HG03565 (cell line): ENCODE measurements at regions not wholly inside any gene's neighbourhood (a gene's known extent, or its start where the extent isn't known, plus 50 kb on each side); places are given as distances from the start of the nearest gene placed in this dataset.

Source experiments
- ATAC-seq: cut with Tn5 transposase; IDR thresholded peaks from one replicate; pipeline ENCODE4 v1.9.1; 2021; ENCODE audit warnings: mild to moderate bottlenecking, moderate library complexity; ENCODE audit not compliant: unreplicated experiment

DNA sequence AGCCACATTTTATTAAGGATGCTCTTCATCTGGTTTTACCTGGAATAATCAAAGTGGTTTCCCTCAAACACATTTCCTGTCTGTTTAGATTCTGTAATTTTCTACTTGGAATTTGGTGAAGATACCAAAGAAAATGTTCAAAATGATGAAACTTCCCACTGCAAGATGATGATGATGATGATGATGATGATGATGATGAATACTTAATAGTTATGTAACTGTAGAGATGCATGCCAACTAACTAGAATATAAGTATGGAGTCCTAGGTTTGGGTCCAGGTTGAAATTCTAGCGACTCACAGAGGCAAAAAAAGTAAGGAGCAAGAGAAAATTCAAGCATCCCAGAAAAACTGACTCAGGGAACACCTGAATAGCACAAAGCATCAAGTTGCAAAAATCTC lies 104.0 kb upstream of the KIAA1217 start:
- ATAC-seq = no peak

- no peak for ATAC-seq
Observed at GRCh38 chr10:24113901-24114300, 95.0 kb upstream of the KIAA1217 start.

DNA sequence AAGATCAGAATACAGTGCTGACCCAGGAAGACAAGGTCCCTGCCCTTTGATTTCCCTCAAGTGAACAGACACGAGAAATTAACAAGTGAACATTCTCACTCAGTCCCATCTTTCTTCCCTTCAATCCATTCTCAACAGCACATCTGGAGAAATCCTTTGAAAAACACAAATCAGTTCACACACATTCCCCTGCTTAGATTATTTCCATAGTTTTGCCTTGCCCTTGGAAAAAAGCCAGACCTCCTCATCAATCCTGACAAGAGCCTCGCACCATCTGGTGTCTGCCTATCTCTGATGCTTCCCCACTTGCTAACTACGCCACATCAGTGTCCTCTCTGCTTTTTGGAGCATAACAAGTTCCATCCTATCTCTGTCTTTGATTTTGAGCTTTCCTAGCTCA lies 94.4 kb upstream of the KIAA1217 start:
- no peak for ATAC-seq

DNA sequence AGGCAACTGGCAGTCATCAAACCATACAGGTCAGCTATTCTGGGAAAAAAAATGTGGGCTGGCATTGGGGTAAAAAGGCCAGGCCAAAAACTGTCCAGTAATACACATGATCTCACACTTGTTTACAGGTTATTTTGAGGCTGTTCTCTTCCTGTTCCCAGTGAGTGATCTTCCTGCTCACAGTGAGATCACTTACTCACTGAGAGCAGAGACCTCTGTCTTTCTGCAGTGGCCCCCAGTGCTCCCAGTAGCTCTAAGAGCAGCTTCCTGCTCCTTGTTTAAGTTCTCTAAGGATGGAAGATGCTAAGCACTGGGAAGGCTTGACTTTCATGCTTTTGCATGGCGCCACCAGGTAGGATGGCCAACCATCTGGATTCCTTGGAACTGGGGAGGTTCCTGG lies 93.5 kb upstream of the KIAA1217 start:
- no peak for ATAC-seq

DNA sequence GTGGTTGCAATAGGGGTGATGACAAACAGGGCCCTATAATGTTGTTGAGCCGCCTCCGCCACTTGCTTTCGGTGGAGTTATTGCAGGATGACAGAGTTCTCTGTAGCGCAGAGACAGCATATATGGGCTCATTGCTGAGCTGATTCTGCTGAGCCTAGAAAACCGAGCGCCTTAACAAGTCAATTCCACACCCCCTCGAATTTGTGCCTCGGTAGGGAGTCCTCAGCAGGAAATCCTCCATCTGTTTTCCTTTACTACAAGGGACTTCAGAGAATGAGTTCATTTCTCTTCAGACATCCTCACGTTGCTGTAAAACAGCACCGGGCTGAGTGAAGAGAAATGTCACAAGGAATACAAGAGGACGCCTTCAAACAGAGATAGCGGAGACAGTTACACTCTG lies 90.7 kb upstream of the KIAA1217 start:
- no peak for ATAC-seq

DNA sequence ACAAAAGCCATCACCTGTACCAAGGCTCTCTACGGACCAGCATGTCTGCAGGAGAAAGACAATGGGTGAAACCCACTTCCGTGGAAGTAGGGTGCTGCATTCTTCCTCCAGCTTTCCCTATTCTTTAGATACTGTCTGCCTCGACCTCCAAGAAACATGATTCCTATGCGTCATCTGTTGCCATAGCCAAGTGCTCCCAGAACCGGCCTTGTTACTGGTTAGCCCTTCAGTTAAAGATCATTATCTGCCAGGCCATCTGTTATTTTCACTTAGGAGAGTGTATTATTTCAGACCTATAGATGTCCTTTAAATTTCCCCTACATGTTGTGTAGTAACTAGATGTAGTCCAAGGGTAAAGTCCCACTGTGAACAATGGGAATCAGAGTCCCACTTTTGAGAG lies 89.0 kb upstream of the KIAA1217 start:
- ATAC-seq = no peak

DNA sequence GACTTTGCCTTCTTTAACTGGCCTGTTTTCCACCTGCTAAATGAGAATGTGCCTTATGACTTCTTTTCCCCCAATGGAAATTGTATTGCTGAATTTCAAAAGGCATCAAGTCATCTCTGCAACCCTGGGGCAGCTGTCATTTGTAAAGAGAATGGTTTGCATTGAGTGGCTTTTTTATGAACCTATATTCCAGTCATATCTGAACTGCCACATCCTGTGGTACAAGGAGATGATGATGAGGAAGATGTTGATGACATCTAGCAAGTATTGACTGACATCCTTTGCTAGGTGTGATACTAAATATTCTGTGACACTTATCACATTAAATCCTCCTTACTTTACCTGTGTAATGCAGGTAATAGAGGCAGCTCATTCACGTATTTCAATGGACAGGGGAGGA lies 88.3 kb upstream of the KIAA1217 start:
- no peak for ATAC-seq

DNA sequence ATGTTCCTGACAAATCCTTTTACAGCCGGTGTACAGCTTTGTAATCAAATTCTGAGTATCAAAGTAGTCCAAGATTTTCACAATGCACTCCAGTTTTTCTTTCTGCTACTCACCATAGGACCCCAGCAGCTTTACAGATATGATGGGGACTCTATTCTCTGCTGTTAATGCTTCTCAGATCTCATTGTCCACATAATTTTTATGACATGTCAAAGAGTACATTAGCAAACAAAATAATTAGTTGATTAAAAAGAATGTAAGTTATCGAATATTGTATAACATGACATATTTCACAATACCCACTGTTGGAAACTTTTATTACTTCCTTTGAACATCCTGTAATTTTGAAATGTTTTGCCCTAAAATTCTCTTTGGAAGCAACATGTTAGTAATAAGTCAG lies 81.4 kb upstream of the KIAA1217 start:
- ATAC-seq = no peak

GRCh38 chr10:24128066-24128730 lies 80.7 kb upstream of the KIAA1217 start:
- no peak for ATAC-seq

DNA sequence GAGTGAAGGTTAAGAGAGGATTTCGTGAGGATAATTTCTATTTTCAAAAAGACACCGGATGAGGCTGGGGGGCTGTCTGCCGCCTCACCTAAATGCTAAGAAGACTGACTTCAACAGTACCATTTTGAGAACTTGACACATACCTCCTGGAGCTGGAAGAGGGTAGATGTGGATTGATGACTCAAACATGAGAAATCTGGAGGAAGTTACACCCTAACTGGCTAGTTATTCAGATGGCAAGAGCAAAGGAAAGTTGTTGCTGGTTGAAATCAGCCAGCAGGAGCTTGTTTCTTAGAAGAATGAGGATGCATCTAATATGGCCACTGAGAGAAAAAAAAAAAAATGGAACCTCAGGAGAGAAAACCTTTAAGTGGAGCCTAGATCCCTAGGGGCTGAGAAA lies 76.2 kb upstream of the KIAA1217 start:
- no peak for ATAC-seq

- ATAC-seq = no peak
Observed at GRCh38 chr10:24133835-24134234, 75.1 kb upstream of the KIAA1217 start.

GRCh38 chr10:24136070-24136469 lies 72.9 kb upstream of the KIAA1217 start:
- no peak for ATAC-seq

DNA sequence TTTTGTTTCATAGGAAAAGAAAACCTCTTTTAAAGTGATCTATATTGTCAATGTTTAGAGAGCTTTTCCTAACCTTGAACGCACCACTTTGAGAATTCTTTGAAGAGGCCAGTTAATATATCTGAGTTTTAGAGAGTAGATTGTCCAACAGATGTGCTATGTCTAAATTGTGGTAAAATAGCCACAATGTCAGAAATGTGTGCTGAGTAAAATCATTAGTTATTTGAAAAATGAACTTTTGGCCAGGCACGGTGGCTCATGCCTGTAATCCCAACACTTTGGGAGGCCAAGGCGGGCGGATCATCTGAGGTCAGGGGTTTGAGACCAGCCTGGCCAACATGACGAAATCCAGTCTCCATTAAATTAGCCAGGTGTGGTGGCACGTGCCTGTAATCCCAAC lies 61.6 kb upstream of the KIAA1217 start:
- ATAC-seq = no peak

GRCh38 chr10:24149640-24150039 lies 59.3 kb upstream of the KIAA1217 start:
- no peak for ATAC-seq

DNA sequence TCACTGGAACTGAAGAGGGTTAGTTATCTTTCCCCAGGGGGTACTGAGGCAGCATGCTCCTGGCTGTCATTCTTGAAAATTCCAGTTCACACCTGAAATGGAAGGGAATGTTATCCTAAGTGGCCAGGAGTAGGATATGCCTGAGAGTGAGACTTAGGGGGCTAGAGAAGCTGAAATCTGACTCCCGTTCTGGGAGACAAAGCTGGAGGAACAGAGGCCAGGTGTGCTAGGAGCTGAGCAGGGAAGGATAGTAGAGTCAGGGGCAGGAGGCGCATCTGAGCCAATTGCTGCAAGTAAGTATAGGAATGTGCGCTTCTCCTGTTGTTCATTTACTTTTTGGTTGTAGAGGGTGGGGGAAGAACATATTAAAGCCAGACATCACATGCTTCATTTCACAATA lies 58.1 kb upstream of the KIAA1217 start:
- ATAC-seq = no peak

DNA sequence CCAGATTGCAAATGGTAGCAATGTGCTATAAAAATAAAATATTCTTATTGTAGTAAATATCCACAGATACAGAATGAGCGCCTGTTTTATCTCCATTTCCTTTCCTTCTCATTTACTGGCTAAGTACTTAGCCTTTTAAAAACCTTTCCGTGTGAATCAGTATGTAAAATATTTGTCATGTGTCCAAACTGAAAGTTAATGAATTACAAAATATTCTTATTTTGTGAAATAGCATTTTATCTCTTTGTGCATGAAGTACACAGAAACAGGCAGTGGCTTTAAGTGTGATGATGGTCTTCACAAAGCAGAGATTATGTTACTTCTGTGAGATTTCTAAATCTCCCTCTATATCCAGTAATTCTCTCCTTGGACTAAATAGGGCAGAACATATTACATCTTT lies 56.7 kb upstream of the KIAA1217 start:
- ATAC-seq = no peak

DNA sequence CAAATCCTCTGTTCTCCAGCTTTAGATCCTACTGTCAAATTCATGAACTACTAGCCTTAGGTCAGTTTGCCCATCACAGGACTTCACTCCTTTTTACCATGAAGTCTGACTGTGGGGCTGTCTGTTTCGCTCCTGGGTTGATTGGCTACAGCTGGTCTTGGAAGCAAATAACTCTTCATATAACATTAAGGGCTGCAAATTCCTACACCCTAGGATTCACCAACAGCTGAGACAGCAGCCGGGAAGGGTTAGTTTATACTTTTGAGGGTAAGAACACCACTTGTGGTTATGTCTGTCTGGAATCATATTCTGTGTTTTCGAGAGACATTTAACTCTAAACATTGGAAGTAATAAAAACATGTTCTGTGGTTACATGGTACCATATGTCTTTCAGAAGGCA lies 55.9 kb upstream of the KIAA1217 start:
- ATAC-seq = no peak

- no peak for ATAC-seq
Observed at GRCh38 chr10:24153537-24153936, 55.4 kb upstream of the KIAA1217 start.

- no peak for ATAC-seq
Observed at GRCh38 chr10:24156686-24157085, 52.3 kb upstream of the KIAA1217 start.

- no peak for ATAC-seq
Observed at GRCh38 chr10:24157567-24157966, 51.4 kb upstream of the KIAA1217 start.
